ENCODE measurements at regions not wholly inside any gene's neighbourhood (a gene's known extent, or its start where the extent isn't known, plus 50 kb on each side); places are given as distances from the start of the nearest gene placed in this dataset.

DNA sequence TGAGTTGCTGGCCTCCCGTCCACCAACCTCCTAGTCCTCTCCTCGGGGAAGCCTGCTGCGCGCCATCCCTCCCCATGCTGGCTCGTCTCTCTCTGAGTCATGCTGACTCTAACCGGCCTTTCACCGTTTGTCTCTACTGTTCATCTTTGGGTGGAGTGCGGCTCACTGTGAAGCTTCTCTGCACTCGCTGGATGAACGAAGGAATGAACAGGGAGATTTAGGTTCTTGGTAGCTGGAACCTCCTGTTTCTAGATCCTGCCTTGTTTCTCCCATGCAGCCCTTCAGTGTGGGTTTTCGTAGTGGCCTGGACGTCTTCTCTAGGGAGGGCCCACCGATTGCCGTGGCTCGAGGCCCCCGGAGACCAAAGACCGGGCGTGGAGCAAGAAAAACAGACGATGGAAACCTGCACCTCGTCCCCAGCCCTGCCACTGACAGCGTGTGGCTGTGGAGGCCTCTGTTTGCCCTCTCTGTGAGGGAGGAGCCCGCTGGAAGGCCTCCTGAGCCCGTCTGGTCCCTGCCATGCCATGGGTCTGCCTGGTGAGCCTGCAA, 227.6 kb upstream of the C1orf174 start:
- Histone ChIP-seq H3K27me3 (no peaks in the 10 kb centered on the region), H3K4me3 (no peak overlapping the region), H3K27ac (no peak overlapping the region), H3K36me3 (no peaks in the 10 kb centered on the region), H3K4me1 (no peaks in the 10 kb centered on the region), H3K9me3 (no peaks in the 10 kb centered on the region)
- intact Hi-C loops (cut with DNase I), result no loop called here
- TF ChIP-seq, protein P1, sequence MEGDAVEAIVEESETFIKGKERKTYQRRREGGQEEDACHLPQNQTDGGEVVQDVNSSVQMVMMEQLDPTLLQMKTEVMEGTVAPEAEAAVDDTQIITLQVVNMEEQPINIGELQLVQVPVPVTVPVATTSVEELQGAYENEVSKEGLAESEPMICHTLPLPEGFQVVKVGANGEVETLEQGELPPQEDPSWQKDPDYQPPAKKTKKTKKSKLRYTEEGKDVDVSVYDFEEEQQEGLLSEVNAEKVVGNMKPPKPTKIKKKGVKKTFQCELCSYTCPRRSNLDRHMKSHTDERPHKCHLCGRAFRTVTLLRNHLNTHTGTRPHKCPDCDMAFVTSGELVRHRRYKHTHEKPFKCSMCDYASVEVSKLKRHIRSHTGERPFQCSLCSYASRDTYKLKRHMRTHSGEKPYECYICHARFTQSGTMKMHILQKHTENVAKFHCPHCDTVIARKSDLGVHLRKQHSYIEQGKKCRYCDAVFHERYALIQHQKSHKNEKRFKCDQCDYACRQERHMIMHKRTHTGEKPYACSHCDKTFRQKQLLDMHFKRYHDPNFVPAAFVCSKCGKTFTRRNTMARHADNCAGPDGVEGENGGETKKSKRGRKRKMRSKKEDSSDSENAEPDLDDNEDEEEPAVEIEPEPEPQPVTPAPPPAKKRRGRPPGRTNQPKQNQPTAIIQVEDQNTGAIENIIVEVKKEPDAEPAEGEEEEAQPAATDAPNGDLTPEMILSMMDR (IDR thresholded peaks at IDR 0.05), result no peak
- ATAC-seq, result no peak
- no peak for DNase-seq

- Histone ChIP-seq H3K4me1 (no peaks in the 10 kb centered on the region), H3K4me3 (no peak overlapping the region), H3K27me3 (no peaks in the 10 kb centered on the region), H3K36me3 (no peaks in the 10 kb centered on the region), H3K9me3 (no peaks in the 10 kb centered on the region), H3K27ac (no peak overlapping the region)
- intact Hi-C loops (cut with DNase I), result no loop called here
- ATAC-seq, result no peak
- peak; percentile 55 for DNase-seq
- TF ChIP-seq, protein P1 (IDR thresholded peaks at IDR 0.05), result no peak
These were observed 228.5 kb upstream of the C1orf174 start for GRCh38 chr1:4128616-4129015.

- ATAC-seq, result no peak
- TF ChIP-seq, protein P1 (IDR thresholded peaks at IDR 0.05), result no peak
- Histone ChIP-seq H3K27me3 (no peaks in the 10 kb centered on the region), H3K36me3 (no peaks in the 10 kb centered on the region), H3K4me1 (no peaks in the 10 kb centered on the region), H3K4me3 (no peak overlapping the region), H3K27ac (no peak overlapping the region), H3K9me3 (no peaks in the 10 kb centered on the region)
- intact Hi-C loops (cut with DNase I), result no loop called here
- DNase-seq, result no peak
These were observed 229.6 kb upstream of the C1orf174 start for GRCh38 chr1:4129693-4130092.

DNA sequence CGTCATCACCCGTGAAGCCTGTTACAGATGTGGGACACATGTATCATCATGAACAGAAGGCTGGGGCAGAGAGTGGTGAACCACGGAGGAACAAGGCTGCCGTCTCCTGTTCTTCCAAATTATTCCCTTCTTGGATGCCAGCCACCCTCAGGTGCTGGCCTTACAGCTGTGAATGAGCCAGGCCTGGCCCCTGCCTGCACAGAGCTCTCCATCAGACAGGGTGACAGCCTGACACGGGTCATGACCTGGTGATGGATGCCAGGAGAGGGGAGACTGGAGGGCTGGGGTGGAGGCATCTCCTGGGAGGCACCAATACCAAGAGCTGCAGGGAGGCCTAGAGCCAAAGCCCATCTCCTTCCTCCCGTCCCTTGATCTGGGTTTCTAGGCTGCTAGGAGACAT, 230.0 kb upstream of the C1orf174 start:
- no peaks in the 10 kb centered on the region for H3K9me3 ChIP-seq
- TF ChIP-seq, protein P1 (IDR thresholded peaks at IDR 0.05), result no peak
- no peaks in the 10 kb centered on the region for H3K36me3 ChIP-seq
- H3K4me1 ChIP-seq, result no peaks in the 10 kb centered on the region
- H3K27ac ChIP-seq, result no peak overlapping the region
- ATAC-seq (no peak), DNase-seq (no peak)
- H3K4me3 ChIP-seq, result no peak overlapping the region
- intact Hi-C loops (cut with DNase I), result no loop called here
- H3K27me3 ChIP-seq, result no peaks in the 10 kb centered on the region

DNA sequence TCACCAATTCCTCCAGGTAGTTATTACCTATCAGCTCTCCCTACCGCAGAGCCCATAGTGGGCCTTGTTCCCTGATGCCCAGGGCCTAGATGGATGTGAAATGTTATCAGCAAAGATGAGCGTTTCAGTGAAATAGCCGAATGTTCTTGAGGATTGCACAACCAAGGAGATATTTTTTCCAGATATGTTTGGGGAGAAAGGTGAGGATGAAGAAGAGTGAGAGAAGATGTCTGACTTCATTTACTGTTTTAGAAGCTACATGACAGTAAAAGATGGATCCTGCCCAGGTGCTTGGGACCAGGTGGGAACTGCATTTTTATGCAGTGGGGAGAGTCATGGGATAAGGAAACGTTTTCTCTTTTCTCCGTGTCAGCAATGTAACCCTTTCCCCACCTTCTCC, 231.7 kb upstream of the C1orf174 start:
- no peak for ATAC-seq
- no peaks in the 10 kb centered on the region for H3K9me3 ChIP-seq
- no peaks in the 10 kb centered on the region for H3K36me3 ChIP-seq
- no peak for DNase-seq
- TF ChIP-seq, protein P1 (IDR thresholded peaks at IDR 0.05), result no peak
- H3K4me1 ChIP-seq, result no peaks in the 10 kb centered on the region
- intact Hi-C loops (cut with DNase I), result no loop called here
- H3K27me3 ChIP-seq, result no peaks in the 10 kb centered on the region
- H3K27ac ChIP-seq, result no peak overlapping the region
- H3K4me3 ChIP-seq, result no peak overlapping the region
